GM12878 (cell line): ENCODE measurements at regions not wholly inside any gene's neighbourhood (a gene's known extent, or its start where the extent isn't known, plus 50 kb on each side); places are given as distances from the start of the nearest gene placed in this dataset.

Experiments used
- ATAC-seq: fragments of 200-7000 bp; cut with Tn5 transposase; 3 replicates; pipeline ENCODE4 v1.9.1; 2020; ENCODE audit warnings: mild to moderate bottlenecking, moderate library complexity
- BruUV-seq: library from RNA; stranded (reverse); fragments of 400-500 nt; replicated peaks from 2 replicates; lab custom pipeline; 2021; lab: Mats Ljungman, UMichigan
- CTCF ChIA-PET: fragments of 300-600 bp; sonication (Branson Sonifier 250); formaldehyde crosslinking; extraction: SDS; loops from one replicate; lab custom pipeline; 2021; ENCODE audit warnings: inconsistent platforms; lab: Yijun Ruan, JAX
- POLR2A ChIA-PET: fragments of 350-600 bp; formaldehyde crosslinking; extraction: SDS; loops from one replicate; lab custom pipeline; 2021; ENCODE audit warnings: inconsistent platforms; lab: Charles Lee
- RAD21 ChIA-PET: fragments of 300-600 bp; sonication (Branson Sonifier 250); formaldehyde crosslinking; loops from one replicate; lab custom pipeline; 2023; ENCODE audit warnings: antibody characterized with exemption; ENCODE audit not compliant: unreplicated experiment; lab: Charles Lee
- SMC1A ChIA-PET: fragments of 300-600 bp; sonication (Branson Sonifier 250); formaldehyde crosslinking; loops from one replicate; lab custom pipeline; 2023; ENCODE audit not compliant: unreplicated experiment, uncharacterized antibody; lab: Charles Lee
- DNase-seq: peaks from one replicate; pipeline ENCODE4 v3.0.0-alpha.2; 2011; ENCODE audit warnings: low read depth, low spot score
- FAIRE-seq: peaks from 3 replicates; lab custom pipeline; 2011; peaks lifted over from hg19 to GRCh38; lab: Jason Lieb, UNC
- H2AFZ ChIP-seq: 2 replicates; pipeline ENCODE4 v1.6.0; 2011; ENCODE audit warnings: low read depth, low read length, control low read depth; ENCODE audit not compliant: control insufficient read depth
- H3K27ac ChIP-seq: 2 replicates; pipeline ENCODE4 v1.5.1; 2011; ENCODE audit warnings: control low read depth; ENCODE audit not compliant: control insufficient read depth, insufficient read depth
- H3K27me3 ChIP-seq, 2 experiments: replicated peaks in 1 of 2; 2 replicates each; pipeline versions ENCODE4 v1.6.0 to v1.6.1; 2011; ENCODE audit warnings: low read length in 1 of 2; ENCODE audit not compliant: control insufficient read depth in 2 of 2, insufficient read depth in 2 of 2
- H3K36me3 ChIP-seq, 2 experiments: 2 replicates each; pipeline ENCODE4 v1.5.1; 2011; ENCODE audit warnings: low read length in 1 of 2; ENCODE audit not compliant: control insufficient read depth in 2 of 2, insufficient read depth in 2 of 2
- H3K4me1 ChIP-seq: 2 replicates; pipeline ENCODE4 v1.6.1; 2011; ENCODE audit warnings: mild to moderate bottlenecking, low read length, moderate library complexity, mixed read lengths; ENCODE audit not compliant: control insufficient read depth, insufficient read depth
- H3K4me2 ChIP-seq: 2 replicates; pipeline ENCODE4 v1.6.0; 2011; ENCODE audit warnings: control low read depth; ENCODE audit not compliant: control insufficient read depth, insufficient read depth
- H3K4me3 ChIP-seq: fragments of 200-600 bp; sonication (generic); 2 replicates; pipeline ENCODE4 v1.5.1; 2016
- H3K79me2 ChIP-seq: 2 replicates; pipeline ENCODE4 v1.6.0; 2011; ENCODE audit warnings: low read length; ENCODE audit not compliant: control insufficient read depth, insufficient read depth
- H3K9ac ChIP-seq: 2 replicates; pipeline ENCODE4 v1.8.0; 2011; ENCODE audit warnings: low read length, control low read depth, mixed read lengths; ENCODE audit not compliant: control insufficient read depth, insufficient read depth
- H3K9me3 ChIP-seq: replicated peaks from 3 replicates; pipeline ENCODE4 v1.5.1; 2011; ENCODE audit warnings: mild to moderate bottlenecking, low read length; ENCODE audit not compliant: control insufficient read depth, insufficient read depth
- H4K20me1 ChIP-seq: 2 replicates; pipeline ENCODE4 v1.6.0; 2011; ENCODE audit not compliant: control insufficient read depth, insufficient read depth
- BHLHE40 ChIP-seq, 2 experiments: fragments of 450-650 bp in 1 of 2; IDR thresholded peaks; 2 replicates each; pipeline ENCODE4 v1.6.1; 2011 to 2017; ENCODE audit warnings: low read depth in 2 of 2, borderline replicate concordance in 1 of 2, improper control_type of control experiment in 1 of 2, low read length in 1 of 2, mild to moderate bottlenecking in 1 of 2
- CHD4 ChIP-seq: fragments of 200-600 bp; sonication (generic); IDR thresholded peaks from 2 replicates; pipeline ENCODE4 v1.6.1; 2016; ENCODE audit warnings: mild to moderate bottlenecking
- CREB1 ChIP-seq: IDR thresholded peaks from 2 replicates; pipeline ENCODE4 v1.6.1; 2012; ENCODE audit warnings: low read depth, mild to moderate bottlenecking, inconsistent platforms
- PAX5 ChIP-seq: IDR thresholded peaks from 2 replicates; pipeline ENCODE4 v1.6.1; 2011; ENCODE audit warnings: low read depth, low read length, borderline replicate concordance
- RELA ChIP-seq: fragments of 450-650 bp; IDR thresholded peaks from 2 replicates; pipeline ENCODE4 v1.8.0; 2014; ENCODE audit warnings: borderline replicate concordance; ENCODE audit not compliant: partially characterized antibody
- SPI1 ChIP-seq: IDR thresholded peaks from 2 replicates; pipeline ENCODE4 v1.6.1; 2011; ENCODE audit warnings: low read depth, mild to moderate bottlenecking, low read length, moderate library complexity, borderline replicate concordance; ENCODE audit not compliant: insufficient read depth
- STAT3 ChIP-seq: IDR thresholded peaks from 2 replicates; pipeline ENCODE4 v1.6.1; 2011; ENCODE audit warnings: low read depth, low read length, improper control_type of control experiment
- TARDBP ChIP-seq: IDR thresholded peaks from 2 replicates; pipeline ENCODE4 v1.6.1; 2016; ENCODE audit warnings: borderline replicate concordance
- YY1 ChIP-seq: IDR thresholded peaks from 2 replicates; pipeline ENCODE4 v1.6.1; 2011; ENCODE audit warnings: low read depth, mild to moderate bottlenecking, low read length
- WGBS: methylation state at CpG from one replicate; pipeline ENCODE4 v1.1.6; 2016; ENCODE audit warnings: low lambda C conversion rate; ENCODE audit not compliant: insufficient replicate concordance, insufficient coverage; ENCODE audit errors: missing lambda C conversion rate; 5-methylcytosine and 5-hydroxymethylcytosine counted together
- in situ Hi-C: fragments of 300-500 bp; cut with MboI; formaldehyde crosslinking; loops from 9 replicates; pipeline ENCODE4 v1.14.3; 2018; ENCODE audit warnings: mixed read lengths
- intact Hi-C: fragments of 100-400 bp; cut with micrococcal nuclease; formaldehyde crosslinking; loops from one replicate; pipeline ENCODE4 v1.14.2; 2022; ENCODE audit not compliant: unreplicated experiment
- TF ChIP-seq, protein P1 (sequence below): fragments of 450-650 bp; formaldehyde crosslinking; IDR thresholded peaks from 2 replicates; pipeline ENCODE4 v1.4.0; 2022; ENCODE audit warnings: mild to moderate bottlenecking, moderate library complexity
- TF ChIP-seq, protein P2 (sequence below): IDR thresholded peaks from 2 replicates; pipeline ENCODE4 v1.6.1; 2012; ENCODE audit warnings: low read depth, low read length, improper control_type of control experiment
- TF ChIP-seq, protein P3 (sequence below): fragments of 450-650 bp; IDR thresholded peaks from 2 replicates; pipeline ENCODE4 v1.6.1; 2017; ENCODE audit warnings: antibody characterized with exemption, mild to moderate bottlenecking, moderate library complexity

DNA sequence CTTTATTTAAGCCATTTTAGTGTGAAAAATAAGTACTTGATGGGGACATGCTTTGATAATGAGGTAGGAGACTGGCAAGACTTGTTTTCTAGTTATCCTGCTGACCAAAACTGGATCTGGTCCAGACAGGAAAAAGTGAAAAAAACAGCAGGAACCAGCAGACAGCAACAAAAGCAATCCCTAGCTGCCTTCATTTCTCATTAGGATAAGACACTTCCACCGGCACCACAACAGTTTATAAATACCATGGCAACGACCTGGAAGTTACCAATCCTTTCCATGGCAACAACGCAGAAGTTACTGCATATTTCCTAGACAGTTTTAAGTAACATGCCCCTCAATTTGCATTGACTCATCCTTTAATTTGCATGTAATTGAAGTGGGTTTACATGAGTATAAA, 993.8 kb upstream of the NCAM2 start:
- DNase-seq (no peak), FAIRE-seq (no peak), ATAC-seq (no peak)
- SMC1A ChIA-PET, result no interaction called here
- H3K27ac ChIP-seq, result no peak overlapping the region
- CTCF ChIA-PET, result no interaction called here
- no peak overlapping the region for H2AFZ ChIP-seq
- no peaks in the 10 kb centered on the region for H3K27me3 ChIP-seq
- BruUV-seq, result no TSS peak
- H3K4me1 ChIP-seq, result no peaks in the 10 kb centered on the region
- WGBS, result 19% methylated on average over 3 of the region's 3 CpGs
- no peak overlapping the region for H3K9ac ChIP-seq
- no peak overlapping the region for H3K4me3 ChIP-seq
- in situ Hi-C loops, result no loop called here
- H3K79me2 ChIP-seq, result no peaks in the 10 kb centered on the region
- intact Hi-C loops, result no loop called here
- H4K20me1 ChIP-seq, result no peaks in the 10 kb centered on the region
- H3K36me3 ChIP-seq, result no peaks in the 10 kb centered on the region
- TF ChIP-seq CREB1 (no peak), BHLHE40 (IDR thresholded peaks at IDR 0.05; ENCODE audit: borderline replicate concordance in 1 of 2, low read depth in 2 of 2, low read length in 1 of 2) (no peak), STAT3 (no peak), CHD4 (no peak), PAX5 (no peak), YY1 (no peak), RELA (no peak), TARDBP (no peak), SPI1 (no peak)
- TF ChIP-seq, protein P1, sequence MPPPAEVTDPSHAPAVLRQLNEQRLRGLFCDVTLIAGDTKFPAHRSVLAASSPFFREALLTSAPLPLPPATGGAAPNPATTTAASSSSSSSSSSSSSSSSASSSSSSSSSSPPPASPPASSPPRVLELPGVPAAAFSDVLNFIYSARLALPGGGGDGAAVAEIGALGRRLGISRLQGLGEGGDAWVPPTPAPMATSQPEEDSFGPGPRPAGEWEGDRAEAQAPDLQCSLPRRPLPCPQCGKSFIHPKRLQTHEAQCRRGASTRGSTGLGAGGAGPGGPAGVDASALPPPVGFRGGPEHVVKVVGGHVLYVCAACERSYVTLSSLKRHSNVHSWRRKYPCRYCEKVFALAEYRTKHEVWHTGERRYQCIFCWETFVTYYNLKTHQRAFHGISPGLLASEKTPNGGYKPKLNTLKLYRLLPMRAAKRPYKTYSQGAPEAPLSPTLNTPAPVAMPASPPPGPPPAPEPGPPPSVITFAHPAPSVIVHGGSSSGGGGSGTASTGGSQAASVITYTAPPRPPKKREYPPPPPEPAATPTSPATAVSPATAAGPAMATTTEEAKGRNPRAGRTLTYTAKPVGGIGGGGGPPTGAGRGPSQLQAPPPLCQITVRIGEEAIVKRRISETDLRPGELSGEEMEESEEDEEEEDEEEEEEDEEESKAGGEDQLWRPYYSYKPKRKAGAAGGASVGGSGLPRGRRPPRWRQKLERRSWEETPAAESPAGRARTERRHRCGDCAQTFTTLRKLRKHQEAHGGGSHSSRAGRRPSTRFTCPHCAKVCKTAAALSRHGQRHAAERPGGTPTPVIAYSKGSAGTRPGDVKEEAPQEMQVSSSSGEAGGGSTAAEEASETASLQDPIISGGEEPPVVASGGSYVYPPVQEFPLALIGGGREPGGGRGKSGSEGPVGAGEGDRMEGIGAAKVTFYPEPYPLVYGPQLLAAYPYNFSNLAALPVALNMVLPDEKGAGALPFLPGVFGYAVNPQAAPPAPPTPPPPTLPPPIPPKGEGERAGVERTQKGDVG (CRISPR knock-in tag), result no peak
- TF ChIP-seq, protein P2, sequence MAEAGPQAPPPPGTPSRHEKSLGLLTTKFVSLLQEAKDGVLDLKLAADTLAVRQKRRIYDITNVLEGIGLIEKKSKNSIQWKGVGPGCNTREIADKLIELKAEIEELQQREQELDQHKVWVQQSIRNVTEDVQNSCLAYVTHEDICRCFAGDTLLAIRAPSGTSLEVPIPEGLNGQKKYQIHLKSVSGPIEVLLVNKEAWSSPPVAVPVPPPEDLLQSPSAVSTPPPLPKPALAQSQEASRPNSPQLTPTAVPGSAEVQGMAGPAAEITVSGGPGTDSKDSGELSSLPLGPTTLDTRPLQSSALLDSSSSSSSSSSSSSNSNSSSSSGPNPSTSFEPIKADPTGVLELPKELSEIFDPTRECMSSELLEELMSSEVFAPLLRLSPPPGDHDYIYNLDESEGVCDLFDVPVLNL, result no peak
- TF ChIP-seq, protein P3, sequence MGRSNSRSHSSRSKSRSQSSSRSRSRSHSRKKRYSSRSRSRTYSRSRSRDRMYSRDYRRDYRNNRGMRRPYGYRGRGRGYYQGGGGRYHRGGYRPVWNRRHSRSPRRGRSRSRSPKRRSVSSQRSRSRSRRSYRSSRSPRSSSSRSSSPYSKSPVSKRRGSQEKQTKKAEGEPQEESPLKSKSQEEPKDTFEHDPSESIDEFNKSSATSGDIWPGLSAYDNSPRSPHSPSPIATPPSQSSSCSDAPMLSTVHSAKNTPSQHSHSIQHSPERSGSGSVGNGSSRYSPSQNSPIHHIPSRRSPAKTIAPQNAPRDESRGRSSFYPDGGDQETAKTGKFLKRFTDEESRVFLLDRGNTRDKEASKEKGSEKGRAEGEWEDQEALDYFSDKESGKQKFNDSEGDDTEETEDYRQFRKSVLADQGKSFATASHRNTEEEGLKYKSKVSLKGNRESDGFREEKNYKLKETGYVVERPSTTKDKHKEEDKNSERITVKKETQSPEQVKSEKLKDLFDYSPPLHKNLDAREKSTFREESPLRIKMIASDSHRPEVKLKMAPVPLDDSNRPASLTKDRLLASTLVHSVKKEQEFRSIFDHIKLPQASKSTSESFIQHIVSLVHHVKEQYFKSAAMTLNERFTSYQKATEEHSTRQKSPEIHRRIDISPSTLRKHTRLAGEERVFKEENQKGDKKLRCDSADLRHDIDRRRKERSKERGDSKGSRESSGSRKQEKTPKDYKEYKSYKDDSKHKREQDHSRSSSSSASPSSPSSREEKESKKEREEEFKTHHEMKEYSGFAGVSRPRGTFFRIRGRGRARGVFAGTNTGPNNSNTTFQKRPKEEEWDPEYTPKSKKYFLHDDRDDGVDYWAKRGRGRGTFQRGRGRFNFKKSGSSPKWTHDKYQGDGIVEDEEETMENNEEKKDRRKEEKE, result no peak
- RAD21 ChIA-PET, result no interaction called here
- POLR2A ChIA-PET, result no interaction called here
- H3K4me2 ChIP-seq, result no peak overlapping the region
- H3K9me3 ChIP-seq, result no peaks in the 10 kb centered on the region; the same call in 2 of the 3 replicates
